HL-60 (cell line): ENCODE measurements at regions not wholly inside any gene's neighbourhood (a gene's known extent, or its start where the extent isn't known, plus 50 kb on each side); places are given as distances from the start of the nearest gene placed in this dataset.

ENCODE experiments used
- GABPA ChIP-seq: IDR thresholded peaks from 2 replicates; pipeline ENCODE4 v1.6.1; 2012; ENCODE audit warnings: low read depth
- POLR2AphosphoS5 ChIP-seq: IDR thresholded peaks from 2 replicates; pipeline ENCODE4 v1.6.1; 2012; ENCODE audit warnings: low read depth
- SPI1 ChIP-seq: IDR thresholded peaks from 2 replicates; pipeline ENCODE4 v1.6.1; 2012; ENCODE audit warnings: low read depth, mild to moderate bottlenecking, borderline replicate concordance
- TF ChIP-seq, protein P1 (sequence below): IDR thresholded peaks from one replicate; pipeline ENCODE4 v1.5.1; 2011; ENCODE audit warnings: low read length, control low read depth, inconsistent platforms; ENCODE audit not compliant: insufficient read depth
- TF ChIP-seq, protein P2 (sequence below): IDR thresholded peaks from 2 replicates; pipeline ENCODE4 v1.6.1; 2012; ENCODE audit warnings: low read depth; ENCODE audit not compliant: insufficient replicate concordance

DNA sequence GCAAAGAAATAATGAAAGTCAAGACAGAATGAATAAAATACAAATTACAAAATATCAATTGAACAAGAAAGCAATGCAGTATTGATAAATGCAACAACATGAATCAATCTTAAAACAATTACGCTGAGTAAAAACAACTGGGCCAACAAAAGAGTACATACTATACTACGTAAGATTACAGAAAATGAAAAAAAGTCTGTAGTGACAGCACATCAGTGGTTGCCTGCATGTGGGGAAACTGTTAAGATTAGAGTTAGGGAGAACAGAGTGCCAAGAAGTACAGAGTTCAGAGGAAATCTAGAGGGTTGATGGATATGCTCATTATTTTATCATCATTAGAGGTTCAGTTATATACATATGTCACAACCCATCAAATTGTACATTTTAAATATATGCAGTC, 706.6 kb upstream of the ACO1 start:
- TF ChIP-seq, protein P1, sequence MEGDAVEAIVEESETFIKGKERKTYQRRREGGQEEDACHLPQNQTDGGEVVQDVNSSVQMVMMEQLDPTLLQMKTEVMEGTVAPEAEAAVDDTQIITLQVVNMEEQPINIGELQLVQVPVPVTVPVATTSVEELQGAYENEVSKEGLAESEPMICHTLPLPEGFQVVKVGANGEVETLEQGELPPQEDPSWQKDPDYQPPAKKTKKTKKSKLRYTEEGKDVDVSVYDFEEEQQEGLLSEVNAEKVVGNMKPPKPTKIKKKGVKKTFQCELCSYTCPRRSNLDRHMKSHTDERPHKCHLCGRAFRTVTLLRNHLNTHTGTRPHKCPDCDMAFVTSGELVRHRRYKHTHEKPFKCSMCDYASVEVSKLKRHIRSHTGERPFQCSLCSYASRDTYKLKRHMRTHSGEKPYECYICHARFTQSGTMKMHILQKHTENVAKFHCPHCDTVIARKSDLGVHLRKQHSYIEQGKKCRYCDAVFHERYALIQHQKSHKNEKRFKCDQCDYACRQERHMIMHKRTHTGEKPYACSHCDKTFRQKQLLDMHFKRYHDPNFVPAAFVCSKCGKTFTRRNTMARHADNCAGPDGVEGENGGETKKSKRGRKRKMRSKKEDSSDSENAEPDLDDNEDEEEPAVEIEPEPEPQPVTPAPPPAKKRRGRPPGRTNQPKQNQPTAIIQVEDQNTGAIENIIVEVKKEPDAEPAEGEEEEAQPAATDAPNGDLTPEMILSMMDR, result no peak
- TF ChIP-seq, protein P2, sequence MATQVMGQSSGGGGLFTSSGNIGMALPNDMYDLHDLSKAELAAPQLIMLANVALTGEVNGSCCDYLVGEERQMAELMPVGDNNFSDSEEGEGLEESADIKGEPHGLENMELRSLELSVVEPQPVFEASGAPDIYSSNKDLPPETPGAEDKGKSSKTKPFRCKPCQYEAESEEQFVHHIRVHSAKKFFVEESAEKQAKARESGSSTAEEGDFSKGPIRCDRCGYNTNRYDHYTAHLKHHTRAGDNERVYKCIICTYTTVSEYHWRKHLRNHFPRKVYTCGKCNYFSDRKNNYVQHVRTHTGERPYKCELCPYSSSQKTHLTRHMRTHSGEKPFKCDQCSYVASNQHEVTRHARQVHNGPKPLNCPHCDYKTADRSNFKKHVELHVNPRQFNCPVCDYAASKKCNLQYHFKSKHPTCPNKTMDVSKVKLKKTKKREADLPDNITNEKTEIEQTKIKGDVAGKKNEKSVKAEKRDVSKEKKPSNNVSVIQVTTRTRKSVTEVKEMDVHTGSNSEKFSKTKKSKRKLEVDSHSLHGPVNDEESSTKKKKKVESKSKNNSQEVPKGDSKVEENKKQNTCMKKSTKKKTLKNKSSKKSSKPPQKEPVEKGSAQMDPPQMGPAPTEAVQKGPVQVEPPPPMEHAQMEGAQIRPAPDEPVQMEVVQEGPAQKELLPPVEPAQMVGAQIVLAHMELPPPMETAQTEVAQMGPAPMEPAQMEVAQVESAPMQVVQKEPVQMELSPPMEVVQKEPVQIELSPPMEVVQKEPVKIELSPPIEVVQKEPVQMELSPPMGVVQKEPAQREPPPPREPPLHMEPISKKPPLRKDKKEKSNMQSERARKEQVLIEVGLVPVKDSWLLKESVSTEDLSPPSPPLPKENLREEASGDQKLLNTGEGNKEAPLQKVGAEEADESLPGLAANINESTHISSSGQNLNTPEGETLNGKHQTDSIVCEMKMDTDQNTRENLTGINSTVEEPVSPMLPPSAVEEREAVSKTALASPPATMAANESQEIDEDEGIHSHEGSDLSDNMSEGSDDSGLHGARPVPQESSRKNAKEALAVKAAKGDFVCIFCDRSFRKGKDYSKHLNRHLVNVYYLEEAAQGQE, result no peak
- no peak for TF ChIP-seq POLR2AphosphoS5
- TF ChIP-seq GABPA, result no peak
- TF ChIP-seq SPI1, result no peak
